GM12873 (cell line): ENCODE measurements at regions not wholly inside any gene's neighbourhood (a gene's known extent, or its start where the extent isn't known, plus 50 kb on each side); places are given as distances from the start of the nearest gene placed in this dataset.

ENCODE experiments used
- TF ChIP-seq, protein P1 (sequence below): IDR thresholded peaks from 2 replicates; pipeline ENCODE4 v1.5.1; 2012; ENCODE audit warnings: low read depth, mild to moderate bottlenecking, moderate library complexity, low read length, control low read depth; ENCODE audit not compliant: insufficient read depth; ENCODE audit errors: missing control alignments

GRCh38 chr14:97458255-97458654 is 661.1 kb downstream of the VRK1 start:
- TF ChIP-seq, protein P1, sequence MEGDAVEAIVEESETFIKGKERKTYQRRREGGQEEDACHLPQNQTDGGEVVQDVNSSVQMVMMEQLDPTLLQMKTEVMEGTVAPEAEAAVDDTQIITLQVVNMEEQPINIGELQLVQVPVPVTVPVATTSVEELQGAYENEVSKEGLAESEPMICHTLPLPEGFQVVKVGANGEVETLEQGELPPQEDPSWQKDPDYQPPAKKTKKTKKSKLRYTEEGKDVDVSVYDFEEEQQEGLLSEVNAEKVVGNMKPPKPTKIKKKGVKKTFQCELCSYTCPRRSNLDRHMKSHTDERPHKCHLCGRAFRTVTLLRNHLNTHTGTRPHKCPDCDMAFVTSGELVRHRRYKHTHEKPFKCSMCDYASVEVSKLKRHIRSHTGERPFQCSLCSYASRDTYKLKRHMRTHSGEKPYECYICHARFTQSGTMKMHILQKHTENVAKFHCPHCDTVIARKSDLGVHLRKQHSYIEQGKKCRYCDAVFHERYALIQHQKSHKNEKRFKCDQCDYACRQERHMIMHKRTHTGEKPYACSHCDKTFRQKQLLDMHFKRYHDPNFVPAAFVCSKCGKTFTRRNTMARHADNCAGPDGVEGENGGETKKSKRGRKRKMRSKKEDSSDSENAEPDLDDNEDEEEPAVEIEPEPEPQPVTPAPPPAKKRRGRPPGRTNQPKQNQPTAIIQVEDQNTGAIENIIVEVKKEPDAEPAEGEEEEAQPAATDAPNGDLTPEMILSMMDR = no peak

DNA sequence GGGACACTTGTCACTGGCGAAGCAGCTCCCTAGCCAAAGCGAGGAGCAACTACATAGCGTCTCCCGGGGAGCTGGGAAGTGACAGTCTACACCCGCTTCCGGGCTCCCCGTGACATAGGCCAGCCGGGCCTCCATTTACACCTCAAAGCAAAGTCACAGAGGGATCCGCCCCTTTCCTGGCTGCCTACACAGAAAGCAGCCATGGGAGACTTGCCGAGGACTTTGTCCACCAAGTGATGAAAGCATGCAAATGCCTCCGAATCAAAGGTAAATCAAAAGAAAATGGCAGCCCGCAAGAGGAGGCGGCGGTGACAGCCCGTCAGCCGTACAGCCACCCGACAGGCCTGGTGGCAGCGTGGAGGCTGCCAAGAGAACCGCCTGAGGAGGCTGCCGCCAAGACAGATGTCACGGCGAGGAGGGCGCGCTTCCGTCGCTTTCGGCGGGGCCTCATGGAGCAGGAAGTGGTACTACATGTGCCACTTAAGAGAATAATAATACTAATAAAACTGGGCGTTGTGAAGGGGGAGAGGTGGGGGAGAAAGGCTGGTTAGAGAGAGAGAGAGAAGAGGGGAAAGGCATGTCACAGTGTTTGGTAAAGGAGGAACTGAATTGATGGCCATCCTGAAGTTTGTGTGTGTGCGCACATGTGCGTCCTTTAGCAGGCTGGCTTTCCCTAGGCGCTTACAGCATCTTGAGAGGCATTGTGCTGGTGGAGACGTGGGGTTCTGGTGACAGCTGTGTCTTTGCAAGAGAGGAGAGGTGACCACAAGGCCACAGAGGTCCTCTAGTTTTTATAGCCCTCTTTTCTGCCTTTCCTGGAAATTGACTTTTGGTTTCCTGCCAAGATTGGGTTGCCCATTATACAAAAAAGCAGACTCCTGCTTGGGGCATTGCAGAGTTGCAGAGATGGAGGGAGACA is 661.7 kb downstream of the VRK1 start:
- TF ChIP-seq, protein P1 = no peak

DNA sequence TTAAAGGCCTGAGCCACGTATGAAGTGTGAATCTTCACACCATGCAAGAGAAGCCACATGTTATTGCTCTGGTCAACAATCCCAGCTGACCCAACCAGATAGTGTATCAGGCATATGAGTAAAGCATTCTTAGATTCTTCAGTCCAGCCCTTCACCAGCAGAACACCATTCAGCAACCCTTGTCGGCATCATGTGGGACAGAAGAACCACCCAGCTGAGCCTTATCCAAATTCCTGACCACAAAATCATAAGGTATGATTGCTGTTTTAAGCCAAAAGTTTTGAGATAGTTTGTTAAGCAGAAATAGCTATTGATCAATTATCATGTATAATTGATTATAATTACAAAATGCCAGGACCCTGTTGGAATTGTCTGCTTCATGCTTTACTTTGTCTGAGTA is 664.9 kb downstream of the VRK1 start:
- TF ChIP-seq, protein P1 = no peak

DNA sequence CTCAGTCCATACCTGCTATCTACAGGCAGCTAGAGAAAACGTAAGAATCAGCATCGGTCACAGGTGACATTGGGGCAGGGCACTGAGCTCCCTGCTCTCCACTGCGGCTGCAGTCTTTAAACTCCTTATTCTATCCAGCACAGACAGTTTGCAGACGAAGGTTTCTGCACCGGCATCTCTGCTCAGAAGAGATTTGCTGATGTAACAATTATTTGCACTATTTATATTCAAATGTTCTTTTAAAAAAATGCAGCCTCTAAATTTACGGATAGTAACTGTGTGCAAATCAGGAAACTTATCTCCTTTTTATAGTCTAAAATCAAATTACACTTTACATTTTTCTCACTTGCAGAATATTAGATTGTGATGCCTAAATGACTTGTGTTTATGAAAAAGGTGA is 671.0 kb downstream of the VRK1 start:
- TF ChIP-seq, protein P1 = no peak

- TF ChIP-seq, protein P1 = no peak
These were observed 680.2 kb downstream of the VRK1 start for GRCh38 chr14:97477353-97477752.

DNA sequence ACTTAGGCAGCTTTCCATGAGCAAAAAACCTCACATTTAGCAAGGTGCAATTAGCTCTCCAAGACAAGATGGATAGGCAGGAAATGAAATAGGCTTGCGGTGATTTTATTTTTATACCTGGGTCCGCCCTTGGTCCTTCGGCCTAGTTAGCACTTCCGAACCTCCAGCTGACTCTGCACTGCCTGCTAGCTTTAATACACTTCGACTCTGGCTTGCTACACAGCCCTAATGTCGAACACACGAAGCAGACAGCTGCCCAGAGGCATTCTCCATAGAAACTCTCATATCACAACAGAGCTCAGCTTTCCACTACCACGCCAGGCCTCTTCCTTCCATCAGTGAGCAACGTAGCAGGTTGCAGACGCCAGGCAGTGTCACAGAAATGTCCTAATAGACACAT is 688.0 kb downstream of the VRK1 start:
- TF ChIP-seq, protein P1 = no peak

- TF ChIP-seq, protein P1 = no peak
These were observed 689.5 kb downstream of the VRK1 start for GRCh38 chr14:97486601-97487120.
